HG02623 (cell line): ENCODE measurements at regions not wholly inside any gene's neighbourhood (a gene's known extent, or its start where the extent isn't known, plus 50 kb on each side); places are given as distances from the start of the nearest gene placed in this dataset.

Source experiments
- ATAC-seq: cut with Tn5 transposase; IDR thresholded peaks from one replicate; pipeline ENCODE4 v1.9.1; 2021; ENCODE audit warnings: moderate library complexity; ENCODE audit not compliant: unreplicated experiment

DNA sequence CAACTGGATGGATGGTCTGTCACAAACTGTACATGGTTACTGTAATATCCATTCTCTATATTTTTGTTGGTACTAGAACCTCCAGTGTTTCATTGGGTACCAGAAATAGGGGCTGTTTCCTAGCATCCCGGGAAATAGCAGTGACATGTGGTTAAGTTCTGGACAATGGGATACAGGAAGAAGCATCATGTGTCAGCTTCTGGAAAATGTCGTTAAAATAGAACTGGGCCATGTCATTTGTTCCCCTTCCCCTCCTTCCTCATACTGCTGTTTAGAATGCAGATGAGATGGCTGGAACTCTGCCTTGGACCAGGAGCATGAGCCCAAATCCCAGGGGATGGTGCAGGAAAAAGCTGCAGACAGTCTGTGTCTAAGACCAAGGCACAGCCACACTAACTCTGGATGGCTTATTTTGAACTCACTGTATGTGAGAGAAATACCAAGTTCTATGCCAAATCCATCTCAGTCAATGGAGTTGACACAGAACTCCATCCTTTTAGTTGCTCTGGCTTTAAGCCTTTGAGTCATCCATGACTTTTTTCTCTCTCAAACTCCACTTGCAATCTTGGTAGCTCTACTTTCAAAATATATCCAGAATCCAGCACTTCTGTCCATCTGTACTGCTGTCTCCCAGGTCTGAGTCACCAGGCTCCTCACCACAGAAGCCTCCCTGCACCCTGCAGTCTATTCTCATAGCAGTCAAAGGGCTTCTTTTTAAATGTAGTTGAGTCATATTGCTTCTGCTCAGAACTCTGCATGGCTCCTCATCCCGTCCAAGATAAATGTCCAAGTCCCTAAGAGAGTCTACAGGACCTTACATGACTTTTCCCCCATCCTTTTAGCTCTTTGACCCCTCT is 184.2 kb downstream of the NSG2 start:
- ATAC-seq: no peak

DNA sequence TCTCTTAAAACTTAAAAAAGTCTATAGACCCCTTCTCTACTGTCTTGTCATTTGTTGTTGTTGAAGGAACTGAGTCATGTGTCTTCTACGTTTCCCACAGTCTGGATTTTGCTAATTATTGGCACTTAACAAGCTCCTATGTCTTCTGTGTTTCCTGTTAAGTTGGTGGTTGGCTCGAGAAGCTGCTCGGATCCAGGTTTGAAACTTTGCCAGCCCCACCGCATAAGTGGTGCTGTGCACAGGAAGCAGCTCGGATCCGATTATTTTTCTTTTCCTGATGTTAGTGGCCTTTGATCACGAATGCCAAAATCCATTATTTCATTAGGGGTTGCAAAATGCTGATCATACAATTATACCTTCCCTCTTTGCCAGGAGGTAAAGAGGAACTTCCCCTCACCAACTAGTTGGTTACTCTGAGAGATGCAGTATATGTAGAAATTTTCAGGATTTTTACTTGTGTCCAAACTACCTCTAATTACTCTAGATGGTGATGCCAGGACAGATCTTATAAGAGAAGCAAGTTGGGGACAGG is 186.5 kb downstream of the NSG2 start:
- no peak for ATAC-seq

DNA sequence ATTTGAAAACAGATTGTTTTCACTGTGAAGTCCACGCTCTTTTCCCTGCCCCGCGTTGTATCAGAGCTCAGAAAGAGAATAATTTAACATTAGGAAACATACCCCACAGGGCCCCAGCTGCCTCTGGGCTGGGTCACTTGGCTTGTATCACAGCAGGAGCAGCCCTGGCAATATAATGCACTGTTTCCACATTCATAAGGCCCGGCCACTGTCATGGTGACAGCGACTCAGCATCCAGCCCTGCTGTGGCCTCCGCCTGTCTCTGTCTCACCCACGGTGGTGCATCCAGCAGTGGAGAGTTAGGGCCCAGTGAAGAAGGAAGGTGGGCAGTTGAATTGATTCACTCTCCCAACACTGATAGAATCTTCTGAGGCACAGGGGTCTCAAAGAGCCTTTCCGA is 188.9 kb downstream of the NSG2 start:
- ATAC-seq: no peak

DNA sequence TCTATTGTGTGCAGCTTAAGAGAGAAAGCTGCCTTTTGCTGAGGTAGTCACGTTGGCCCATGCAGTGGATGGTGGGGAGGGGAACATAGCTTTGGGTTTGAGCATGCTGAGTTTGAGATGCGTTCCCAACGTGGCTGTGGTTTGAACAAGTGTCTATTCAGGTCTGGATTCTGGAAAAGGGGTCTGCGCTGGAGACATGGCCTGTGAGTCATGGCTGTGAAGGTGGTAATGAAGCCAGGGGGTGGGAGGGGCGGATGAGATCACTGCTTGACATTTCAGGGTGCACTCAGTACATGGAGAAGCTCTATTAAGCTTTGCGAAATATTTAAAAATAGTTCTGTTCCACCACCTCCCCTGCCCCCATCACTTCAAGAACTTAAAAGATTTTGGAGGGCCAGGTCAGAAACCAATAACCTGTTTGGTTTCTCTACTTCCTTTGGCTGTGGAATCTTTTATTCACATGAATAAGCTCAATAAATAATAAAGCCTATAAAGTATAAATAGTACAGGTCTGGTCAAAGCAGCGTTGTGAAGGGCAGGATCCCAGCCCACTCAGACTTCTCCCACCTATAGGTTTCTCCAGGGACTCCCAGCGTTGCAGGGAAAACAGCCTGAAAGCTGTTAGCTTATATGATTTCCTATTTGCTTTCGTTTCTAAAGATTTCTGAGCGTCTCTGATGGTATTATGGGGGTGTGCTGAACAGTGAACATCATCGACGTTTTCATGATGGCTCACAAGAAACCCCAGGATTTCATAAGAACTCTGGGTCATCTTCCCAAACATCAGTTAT is 189.9 kb downstream of the NSG2 start:
- ATAC-seq: no peak

DNA sequence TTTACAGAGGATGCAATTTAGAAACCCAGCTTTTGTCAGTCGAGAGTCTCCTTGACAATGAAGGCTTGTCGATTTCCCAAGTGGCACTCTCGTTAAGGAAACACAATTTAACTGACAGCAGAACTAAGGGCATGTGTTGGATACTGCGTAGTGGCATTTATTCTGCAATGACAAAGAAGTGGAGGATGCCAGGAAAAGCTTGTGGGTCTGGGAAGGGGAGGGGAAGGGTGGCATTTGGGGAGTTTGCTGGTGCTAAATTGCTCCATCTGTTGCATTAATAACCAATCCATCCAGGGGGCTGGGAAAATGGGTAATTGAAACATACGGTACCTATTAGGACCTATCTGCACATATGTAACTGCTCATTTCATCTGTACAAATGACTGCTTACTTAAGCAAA is 190.6 kb downstream of the NSG2 start:
- no peak for ATAC-seq

DNA sequence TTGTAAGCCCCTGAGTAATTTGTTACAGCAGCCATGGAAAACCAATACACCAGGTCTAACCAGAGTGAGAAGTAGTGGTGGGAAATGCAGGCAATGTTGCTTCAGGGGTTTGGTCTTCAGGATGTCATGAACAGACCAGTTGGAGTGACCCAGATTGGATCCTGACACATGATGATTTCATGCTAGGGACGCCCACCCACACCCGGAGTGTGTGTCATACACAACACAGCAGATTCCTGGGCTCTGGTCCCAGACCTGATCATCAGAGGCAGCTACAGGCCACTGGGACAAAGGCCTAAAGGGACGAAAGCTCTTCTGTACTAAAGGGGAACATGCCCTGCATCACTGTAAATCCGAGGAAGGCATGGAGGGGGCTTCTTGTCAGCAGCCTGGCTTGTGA is 194.2 kb downstream of the NSG2 start:
- no peak for ATAC-seq

DNA sequence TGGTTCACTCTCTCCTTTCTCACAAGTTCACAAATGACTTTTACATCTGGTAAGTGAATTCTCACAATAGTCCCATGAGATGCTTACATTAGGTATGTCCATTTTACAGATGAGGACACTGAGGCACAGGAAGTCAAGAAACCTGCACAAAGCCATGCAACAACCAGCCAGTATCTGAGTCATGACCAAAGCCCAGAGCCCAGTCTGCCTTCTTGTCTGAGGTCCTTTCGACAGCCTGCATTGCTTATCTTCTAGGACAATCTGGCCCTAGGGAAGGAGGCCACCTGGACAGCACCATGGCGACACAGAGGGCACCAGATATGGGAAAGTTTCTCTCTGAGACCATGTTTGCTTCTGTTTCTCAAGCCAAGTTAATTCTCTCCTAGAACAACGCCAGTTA is 197.1 kb downstream of the NSG2 start:
- ATAC-seq: no peak

DNA sequence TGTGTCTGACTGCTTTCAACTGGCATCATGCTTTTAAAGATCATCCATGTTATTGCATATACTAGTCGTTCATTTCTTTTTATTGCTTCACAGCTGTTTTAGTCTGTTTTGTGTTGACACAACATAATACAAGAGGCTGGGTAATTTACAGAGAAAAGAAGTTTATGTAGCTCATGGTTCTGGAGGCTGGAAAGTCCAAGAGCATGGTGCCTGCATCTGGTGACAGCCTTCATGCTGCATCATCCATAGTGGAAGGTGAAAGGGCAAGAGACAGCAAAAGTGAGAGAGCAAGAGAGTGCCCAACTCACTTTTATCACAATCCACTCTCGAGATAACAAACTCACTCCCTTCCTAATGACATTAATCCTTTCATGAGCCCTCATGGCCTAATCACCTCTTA is 198.4 kb downstream of the NSG2 start:
- ATAC-seq: no peak

DNA sequence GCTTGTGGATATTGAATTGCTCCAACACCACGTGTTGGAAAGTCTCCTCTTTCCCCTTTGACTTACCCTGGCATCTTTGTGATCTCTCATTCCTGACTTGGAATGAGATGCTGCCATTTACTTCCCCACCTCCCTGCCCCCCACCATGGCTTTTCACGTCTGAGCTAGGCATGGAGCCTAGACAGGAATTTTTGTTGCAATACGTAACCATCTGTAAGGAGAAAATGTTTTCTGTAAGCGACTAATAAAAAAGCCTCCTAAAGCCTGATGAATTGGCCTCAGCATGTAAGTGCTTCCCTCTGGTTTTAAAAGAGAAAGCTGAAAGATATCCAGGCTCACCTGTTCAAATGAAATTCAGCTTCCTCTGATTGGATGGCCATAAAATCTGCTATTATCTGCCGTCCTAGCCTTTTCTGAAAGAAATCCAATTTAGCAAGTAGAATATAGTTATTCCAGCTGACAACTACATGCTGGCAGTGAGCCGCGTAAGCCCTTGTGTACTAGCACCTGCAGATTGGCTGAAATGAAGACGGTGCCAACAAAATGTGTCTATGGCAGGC is 200.1 kb downstream of the NSG2 start:
- no peak for ATAC-seq

DNA sequence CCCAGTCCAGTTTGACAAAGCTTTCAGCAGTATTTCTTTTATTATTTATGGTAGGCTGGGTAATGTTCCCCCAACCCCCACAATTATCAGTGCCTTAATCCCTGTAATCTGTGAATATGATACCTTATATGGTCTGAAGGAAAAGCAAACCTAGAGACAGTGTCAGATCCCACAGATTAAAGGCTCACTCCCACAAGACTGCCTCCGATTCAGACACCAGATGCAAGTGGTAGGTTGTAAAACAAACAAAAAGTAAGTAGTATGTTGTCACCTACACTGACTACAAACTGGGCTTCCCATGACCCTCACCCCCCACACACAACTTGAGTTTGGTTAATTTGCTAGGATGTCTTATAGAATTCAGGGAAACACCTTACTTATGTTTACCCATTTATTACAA is 201.2 kb downstream of the NSG2 start:
- ATAC-seq: no peak

DNA sequence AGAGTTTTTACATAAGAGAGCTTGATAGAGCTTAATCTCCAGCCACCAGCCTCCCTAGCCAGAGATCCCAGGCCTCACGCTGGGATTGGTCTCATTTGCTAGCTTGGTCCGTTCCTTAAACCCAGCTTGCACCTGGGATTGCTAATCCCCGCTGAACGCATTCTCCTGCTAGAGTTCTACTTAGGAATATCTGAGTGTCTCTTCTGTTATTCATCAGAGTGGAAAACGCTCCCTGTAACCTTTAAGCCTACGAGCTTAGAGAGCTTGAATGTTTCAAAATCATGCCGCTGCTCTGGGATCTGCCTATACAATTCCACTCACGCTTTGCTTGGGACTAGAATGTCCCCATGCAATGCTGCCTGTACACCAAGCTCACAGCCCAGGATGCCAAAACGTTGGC is 201.8 kb downstream of the NSG2 start:
- ATAC-seq: no peak

DNA sequence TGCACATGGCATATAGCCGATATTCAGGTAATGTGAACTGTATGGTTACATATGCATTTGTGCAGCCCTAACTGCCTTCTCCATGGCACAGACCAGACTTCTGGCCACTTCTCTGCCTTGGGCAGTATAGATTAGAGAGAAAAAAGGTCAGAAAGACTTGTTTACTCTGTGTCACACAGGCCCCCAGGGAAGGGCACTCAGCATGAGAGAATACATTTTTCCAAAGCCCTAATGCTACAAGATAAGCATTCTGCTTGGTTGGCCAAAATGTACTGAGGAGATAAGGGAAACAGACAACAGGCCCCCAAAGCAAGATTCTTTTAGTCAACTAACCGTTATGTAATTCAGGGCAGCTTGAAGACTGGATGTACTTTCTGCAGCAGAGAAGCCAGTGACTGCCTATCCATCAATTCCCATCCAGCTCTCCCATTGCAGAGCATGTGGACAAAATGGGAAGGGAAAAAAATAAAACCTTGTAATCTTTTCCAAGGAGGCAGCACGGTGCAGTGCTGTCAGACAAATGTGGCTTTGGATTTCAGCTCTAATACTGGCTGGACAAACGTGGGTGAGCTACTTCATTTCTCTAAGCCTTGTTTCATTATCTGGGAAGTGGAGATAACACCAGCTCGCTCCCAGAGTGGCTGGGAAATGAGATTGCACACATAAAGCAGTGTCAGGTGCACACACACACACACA is 205.9 kb downstream of the NSG2 start:
- no peak for ATAC-seq

DNA sequence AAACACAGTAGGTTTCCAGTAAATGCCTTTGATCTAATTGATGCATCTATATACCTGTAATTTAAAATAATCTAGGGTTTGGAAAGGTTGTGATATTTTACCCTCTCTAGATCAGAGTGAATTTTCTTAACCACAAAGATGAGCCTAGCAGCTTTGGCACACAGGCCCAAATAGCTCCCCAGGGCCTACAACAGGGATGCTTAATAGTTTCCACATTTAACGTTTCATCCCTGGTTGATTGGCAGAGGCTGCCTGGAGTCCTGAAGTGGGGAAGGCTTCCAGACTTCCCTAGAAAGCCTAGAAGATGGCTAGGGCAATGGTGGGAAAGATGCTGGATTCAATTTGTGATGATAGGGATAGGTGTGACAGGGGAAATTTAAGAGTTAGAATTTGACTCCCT is 206.6 kb downstream of the NSG2 start:
- ATAC-seq: no peak

DNA sequence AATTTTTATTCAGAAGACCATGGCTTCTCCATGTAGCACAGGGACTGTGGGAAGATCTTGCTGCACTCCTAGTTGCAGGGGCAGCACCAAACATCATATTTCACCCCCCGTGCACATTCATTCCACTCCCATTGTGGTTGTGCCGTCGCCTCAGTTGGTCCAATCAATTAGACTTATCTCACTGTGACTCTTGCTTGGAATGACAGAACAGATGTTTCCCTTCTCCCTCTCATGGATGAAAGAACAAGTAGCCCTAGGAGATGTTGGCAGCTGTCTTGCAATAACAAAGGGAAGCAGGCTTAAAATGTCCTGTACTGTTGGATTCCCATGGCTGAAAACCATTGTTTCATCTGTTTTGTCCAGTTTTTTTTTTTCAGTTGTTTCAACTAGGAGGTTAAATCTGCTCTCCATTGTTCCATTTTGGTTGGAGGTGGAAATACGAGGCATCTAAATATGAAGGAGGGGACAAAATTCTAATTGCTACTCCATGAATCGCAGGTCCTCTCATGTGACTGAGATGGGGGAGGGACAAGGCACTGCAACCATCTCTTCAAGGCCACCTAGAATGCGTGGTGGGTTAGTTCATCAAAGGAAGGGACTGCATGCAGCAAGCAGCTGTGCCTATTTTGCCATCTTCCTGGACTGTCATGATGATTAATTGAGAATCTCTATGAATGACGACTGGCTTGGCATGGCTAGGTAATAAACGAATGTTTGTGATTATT is 214.4 kb downstream of the NSG2 start:
- ATAC-seq: no peak

DNA sequence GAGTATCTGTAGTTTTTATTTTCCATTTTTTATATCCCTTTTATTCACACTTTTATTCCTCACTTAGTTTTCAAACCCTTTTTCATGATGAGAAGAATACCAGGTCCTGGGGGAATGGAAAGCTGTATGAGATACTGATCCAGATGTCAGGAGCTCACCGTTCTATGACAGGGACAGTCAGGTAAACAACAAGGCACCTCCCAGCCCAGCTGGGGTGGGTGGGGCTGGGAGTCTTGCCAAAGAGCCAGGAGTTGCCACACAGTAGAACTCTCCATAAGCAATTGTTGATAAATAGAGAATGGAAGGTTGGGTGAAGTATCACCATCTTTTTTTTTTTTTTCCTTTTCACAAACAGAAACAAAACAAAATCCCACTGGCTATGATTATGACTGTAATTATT is 225.8 kb downstream of the NSG2 start:
- ATAC-seq: no peak

DNA sequence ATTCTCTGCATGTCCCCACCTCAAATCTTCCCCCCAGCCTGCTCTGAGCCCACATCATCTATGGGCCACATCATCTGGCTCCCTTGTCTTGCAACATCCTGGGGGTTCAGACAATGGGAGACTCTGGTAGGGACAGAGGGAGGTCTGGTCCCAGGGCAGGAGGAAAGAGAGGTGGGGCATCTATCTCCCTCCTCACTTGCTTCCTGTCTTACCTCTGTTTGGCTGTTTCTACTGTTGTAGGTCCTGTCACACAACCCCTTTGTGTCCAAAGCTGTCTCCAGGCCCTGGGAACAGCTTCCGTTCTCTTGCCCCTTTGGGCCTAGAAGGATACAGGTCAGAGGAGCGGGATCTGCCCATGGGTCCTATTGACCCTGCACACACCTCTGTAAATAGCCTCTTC is 227.2 kb downstream of the NSG2 start:
- no peak for ATAC-seq

DNA sequence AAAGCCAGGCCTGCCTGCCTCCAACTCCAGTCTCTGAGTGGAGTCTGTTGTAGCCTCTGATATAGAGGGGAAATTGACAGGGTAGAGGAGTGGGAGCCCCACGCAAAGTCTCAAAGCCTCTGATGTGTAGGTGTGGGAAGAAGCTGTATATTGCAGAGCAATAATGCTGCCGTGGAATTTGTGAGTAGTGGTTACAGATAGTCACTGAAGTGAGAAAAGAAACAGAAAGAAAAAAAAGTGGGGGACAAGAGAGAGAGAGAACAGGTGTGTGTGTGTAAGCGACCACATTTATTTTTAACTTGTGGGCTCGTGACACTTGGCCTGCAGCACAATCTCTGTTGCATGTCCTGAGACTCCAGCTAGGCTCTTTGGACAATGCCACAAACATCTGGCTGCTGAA is 227.8 kb downstream of the NSG2 start:
- peak; percentile 89 for ATAC-seq

DNA sequence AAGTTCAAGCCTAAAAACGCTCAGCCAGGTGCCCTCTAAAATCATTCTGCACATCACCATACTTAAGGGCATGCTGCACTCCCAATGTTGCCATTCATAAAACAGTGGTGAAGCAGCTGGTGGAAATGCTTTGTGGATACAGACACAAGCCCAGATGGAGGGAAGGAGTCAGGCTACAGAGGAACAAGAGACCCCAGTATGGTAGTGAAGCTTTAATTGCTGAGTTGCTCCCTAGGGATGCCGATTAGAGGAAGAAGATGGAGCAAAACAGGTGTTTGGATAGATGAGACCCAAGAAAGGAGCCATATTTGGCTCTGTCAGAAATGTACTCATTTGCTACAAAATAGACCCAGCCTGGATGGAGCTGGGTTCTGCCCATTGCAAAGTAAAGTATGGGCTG is 230.5 kb downstream of the NSG2 start:
- no peak for ATAC-seq

DNA sequence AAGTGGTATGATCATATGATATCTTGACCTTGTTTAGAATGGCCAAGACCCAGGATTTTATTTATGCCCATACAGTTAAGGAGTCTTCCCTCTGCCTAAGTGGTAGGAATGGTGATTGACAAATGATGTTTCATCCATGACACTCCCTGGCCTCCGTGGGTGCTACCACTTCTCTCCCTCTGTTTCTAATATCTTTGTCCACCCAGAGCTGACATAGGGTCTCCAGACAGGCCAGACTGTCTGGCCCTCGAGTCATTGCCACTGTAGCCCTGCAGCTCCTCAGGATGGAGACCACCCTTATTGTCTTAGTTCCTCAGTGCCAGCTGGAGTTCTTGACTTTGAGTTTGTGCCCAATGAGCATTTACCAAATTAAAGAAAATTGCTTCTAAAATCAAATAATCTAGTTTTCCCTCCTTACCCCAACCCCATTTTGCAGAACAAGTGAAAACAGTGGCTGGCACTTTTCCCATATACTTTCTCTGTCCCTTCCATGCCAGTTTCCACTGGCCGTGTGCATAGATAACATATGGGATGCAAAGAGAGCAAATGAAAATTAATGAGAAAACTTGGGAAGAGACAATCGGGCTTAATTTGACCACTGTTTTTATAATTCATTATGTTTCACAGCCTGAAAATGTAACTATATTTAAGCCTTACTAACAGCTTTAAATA is 235.7 kb downstream of the NSG2 start:
- no peak for ATAC-seq

DNA sequence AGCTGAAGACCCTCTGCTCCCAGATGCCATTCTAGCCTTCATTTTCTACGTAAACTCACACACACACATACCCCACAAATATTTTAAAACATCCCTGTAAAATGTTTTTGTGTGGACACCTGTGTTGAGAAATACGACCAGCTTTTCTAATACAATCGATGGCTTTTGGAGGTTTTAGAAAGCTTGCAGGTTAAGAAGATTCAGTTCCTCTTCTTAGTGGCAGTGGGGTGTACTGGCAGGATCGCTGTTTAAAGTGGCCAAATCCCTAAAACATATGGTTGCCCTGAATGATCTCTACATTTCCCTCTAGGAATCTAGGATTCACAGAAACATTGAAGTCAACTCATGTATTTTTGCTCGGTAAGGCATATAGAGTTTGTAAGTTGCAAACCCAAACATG is 236.3 kb downstream of the NSG2 start:
- no peak for ATAC-seq
